Breast epithelium (tissue), 4 donors: ENCODE measurements at regions not wholly inside any gene's neighbourhood (a gene's known extent, or its start where the extent isn't known, plus 50 kb on each side); places are given as distances from the start of the nearest gene placed in this dataset.

ENCODE experiments used
- DNase-seq, 2 donors: peaks; one replicate each; pipeline ENCODE4 v3.0.0-alpha.2; 2019; ENCODE audit warnings: low spot score in 2 of 2
- H3K27ac ChIP-seq, 2 donors: fragments of 200-600 bp; sonication (generic) in 1 of 2; one replicate each; pipeline ENCODE4 v1.5.1; 2016 to 2019; ENCODE audit warnings: mild to moderate bottlenecking in 1 of 2
- H3K27me3 ChIP-seq, 2 donors: fragments of 200-600 bp; sonication (generic) in 1 of 2; one replicate each; pipeline versions ENCODE4 v1.5.1 to v1.6.0; 2017 to 2019; ENCODE audit warnings: control low read depth in 1 of 2, mild to moderate bottlenecking in 1 of 2
- H3K36me3 ChIP-seq: fragments of 200-600 bp; one replicate; pipeline ENCODE4 v1.5.1; 2019
- H3K4me1 ChIP-seq, 2 donors: fragments of 200-600 bp; sonication (generic); one replicate each; pipeline ENCODE4 v1.5.1; 2016 to 2019; ENCODE audit warnings: control low read depth in 1 of 2
- H3K4me3 ChIP-seq, 3 donors: fragments of 200-600 bp; sonication (generic); 1 replicate in 2 of 3; 2 replicates in 1 of 3; pipeline ENCODE4 v1.5.1; 2016 to 2019; ENCODE audit warnings: mild to moderate bottlenecking in 3 of 3, moderate library complexity in 2 of 3
- H3K9me3 ChIP-seq, 2 donors: fragments of 200-600 bp; sonication (generic) in 1 of 2; one replicate each; pipeline ENCODE4 v1.5.1; 2016 to 2019; ENCODE audit warnings: control low read depth in 1 of 2
- CTCF ChIP-seq, 3 donors: fragments of 450-650 bp; IDR thresholded peaks; one replicate each; pipeline ENCODE4 v1.5.1; 2016 to 2017; ENCODE audit warnings: antibody characterized with exemption in 3 of 3, mild to moderate bottlenecking in 3 of 3, moderate library complexity in 3 of 3
- POLR2A ChIP-seq: fragments of 450-650 bp; IDR thresholded peaks from one replicate; pipeline ENCODE4 v1.6.1; 2016; ENCODE audit warnings: antibody characterized with exemption, mild to moderate bottlenecking, moderate library complexity
- POLR2AphosphoS5 ChIP-seq, 3 donors: sonication (generic); formaldehyde crosslinking; IDR thresholded peaks; one replicate each; pipeline ENCODE4 v1.6.1; 2017; ENCODE audit warnings: antibody characterized with exemption in 3 of 3
- intact Hi-C: fragments of 100-400 bp; cut with DNase I; formaldehyde crosslinking; loops from one replicate; pipeline ENCODE4 v1.15.1; 2023; ENCODE audit warnings: low total_unique reads

- no peak for DNase-seq
- intact Hi-C loops, result no loop called here
- no peaks in the 10 kb centered on the region for H3K4me1 ChIP-seq
- no peaks in the 10 kb centered on the region for H3K9me3 ChIP-seq
- TF ChIP-seq POLR2A (no peak), CTCF (IDR thresholded peaks at IDR 0.05) (no peak), POLR2AphosphoS5 (IDR thresholded peaks at IDR 0.05) (no peak)
- H3K4me3 ChIP-seq, result no peak overlapping the region
- no peaks in the 10 kb centered on the region for H3K27me3 ChIP-seq
- H3K27ac ChIP-seq, result no peak overlapping the region
- H3K36me3 ChIP-seq, result no peaks in the 10 kb centered on the region
These were observed 105.6 kb upstream of the ARID2 start for GRCh38 chr12:45623940-45624339.

- no peaks in the 10 kb centered on the region for H3K9me3 ChIP-seq
- no peaks in the 10 kb centered on the region for H3K36me3 ChIP-seq
- no peaks in the 10 kb centered on the region for H3K27me3 ChIP-seq
- H3K27ac ChIP-seq, result no peak overlapping the region
- H3K4me1 ChIP-seq, result no peaks in the 10 kb centered on the region
- no peak overlapping the region for H3K4me3 ChIP-seq
- DNase-seq, result no peak
- TF ChIP-seq CTCF (IDR thresholded peaks at IDR 0.05) (no peak), POLR2A (no peak), POLR2AphosphoS5 (IDR thresholded peaks at IDR 0.05) (no peak)
- intact Hi-C loops, result no loop called here
These were observed 102.5 kb upstream of the ARID2 start for GRCh38 chr12:45626965-45627364.

GRCh38 chr12:45627407-45628069 lies 102.0 kb upstream of the ARID2 start:
- no peaks in the 10 kb centered on the region for H3K4me1 ChIP-seq
- no peaks in the 10 kb centered on the region for H3K36me3 ChIP-seq
- TF ChIP-seq POLR2A (no peak), CTCF (IDR thresholded peaks at IDR 0.05) (no peak), POLR2AphosphoS5 (IDR thresholded peaks at IDR 0.05) (no peak)
- no peaks in the 10 kb centered on the region for H3K9me3 ChIP-seq
- intact Hi-C loops, result no loop called here
- H3K27me3 ChIP-seq, result no peaks in the 10 kb centered on the region
- no peak for DNase-seq
- H3K4me3 ChIP-seq, result no peak overlapping the region
- no peak overlapping the region for H3K27ac ChIP-seq

GRCh38 chr12:45629292-45629691 lies 100.2 kb upstream of the ARID2 start:
- no peak for DNase-seq
- no peaks in the 10 kb centered on the region for H3K36me3 ChIP-seq
- TF ChIP-seq POLR2AphosphoS5 (IDR thresholded peaks at IDR 0.05) (no peak), POLR2A (no peak), CTCF (IDR thresholded peaks at IDR 0.05) (no peak)
- no peaks in the 10 kb centered on the region for H3K9me3 ChIP-seq
- intact Hi-C loops, result no loop called here
- no peak overlapping the region for H3K4me3 ChIP-seq
- no peaks in the 10 kb centered on the region for H3K4me1 ChIP-seq
- no peaks in the 10 kb centered on the region for H3K27me3 ChIP-seq
- H3K27ac ChIP-seq, result no peak overlapping the region

GRCh38 chr12:45633733-45634132 lies 95.8 kb upstream of the ARID2 start:
- intact Hi-C loops, result no loop called here
- TF ChIP-seq POLR2A, result no peak
- no peak for TF ChIP-seq CTCF (IDR thresholded peaks at IDR 0.05)
- no peak for TF ChIP-seq POLR2AphosphoS5 (IDR thresholded peaks at IDR 0.05)
- Histone ChIP-seq H3K4me1 (no peaks in the 10 kb centered on the region), H3K36me3 (no peaks in the 10 kb centered on the region), H3K27ac (no peak overlapping the region), H3K27me3 (no peaks in the 10 kb centered on the region), H3K9me3 (no peaks in the 10 kb centered on the region), H3K4me3 (no peak overlapping the region)
- no peak for DNase-seq
